Stimulated activated CD8-positive, alpha-beta memory T cell treated with anti-CD3 and anti-CD28 coated beads, Interleukin-15, amount 100 ng/mL, for 4 hours (primary cell): ENCODE measurements at regions not wholly inside any gene's neighbourhood (a gene's known extent, or its start where the extent isn't known, plus 50 kb on each side); places are given as distances from the start of the nearest gene placed in this dataset.
"Not testable (repeated sequence)": the region's sequence is repeated elsewhere in the genome, so short reads cannot be mapped to it uniquely, and the experiment has no call there.

Experiments
- DNase-seq, 2 donors: peaks; one replicate each; pipeline ENCODE4 v3.0.0-alpha.2; 2020; ENCODE audit warnings: low read depth in 2 of 2

DNA sequence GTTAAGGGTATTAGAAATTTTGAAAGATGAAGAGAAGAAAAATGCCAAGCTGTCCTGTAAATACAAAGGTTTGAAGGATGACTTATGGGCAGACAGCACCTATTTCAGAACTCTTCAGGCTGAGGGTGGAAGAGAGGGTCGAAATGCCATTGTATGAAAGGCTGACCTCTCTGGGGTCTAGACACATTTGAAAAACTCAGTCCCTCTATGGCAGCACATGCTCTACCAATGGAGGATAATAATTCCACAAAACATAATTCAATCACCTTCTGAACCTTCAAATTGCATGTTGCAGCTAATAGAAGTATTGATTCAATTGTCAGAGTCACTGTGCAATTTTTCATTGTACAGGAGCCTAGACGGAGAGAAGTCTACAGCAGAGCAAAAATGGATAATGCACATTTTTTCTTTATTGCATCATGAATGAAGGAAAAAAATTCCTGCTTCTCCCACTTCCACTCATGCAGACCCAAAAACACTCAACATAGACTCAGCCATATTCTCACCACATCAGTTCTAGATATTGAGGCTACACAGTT is 569.1 kb downstream of the TBL1XR1 start:
- DNase-seq = no peak

DNA sequence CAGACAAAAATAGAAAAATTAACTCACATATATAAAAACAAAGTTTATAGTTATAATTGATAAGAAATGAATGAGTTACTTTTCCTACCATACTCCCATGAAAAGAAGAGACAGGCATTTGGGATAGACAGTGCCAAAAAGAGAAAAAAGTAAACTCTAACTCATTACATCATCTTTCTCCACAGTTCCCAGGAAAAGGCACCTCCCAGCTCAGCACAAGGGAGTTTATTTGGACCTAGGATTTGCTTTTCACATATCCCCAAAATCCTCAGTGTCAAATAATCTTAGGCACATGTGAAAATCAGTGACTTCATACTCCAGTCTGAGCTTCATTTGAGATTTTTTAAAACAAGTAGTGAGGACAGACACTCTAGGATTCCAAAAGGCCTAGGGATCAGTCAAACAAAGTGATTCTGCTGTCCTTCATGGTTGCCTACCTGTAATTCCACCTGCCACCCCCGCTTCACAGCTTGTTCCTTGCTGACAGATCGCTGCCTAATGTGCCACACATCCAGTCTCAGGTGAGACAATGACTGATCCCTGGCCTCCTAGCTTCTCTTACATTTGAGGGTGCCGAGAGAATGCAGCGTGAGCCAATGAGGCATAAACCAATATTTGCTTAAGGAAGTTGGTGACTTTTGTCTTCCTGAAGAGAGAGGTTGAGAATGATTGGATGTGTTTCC is 573.7 kb downstream of the TBL1XR1 start:
- no peak for DNase-seq

DNA sequence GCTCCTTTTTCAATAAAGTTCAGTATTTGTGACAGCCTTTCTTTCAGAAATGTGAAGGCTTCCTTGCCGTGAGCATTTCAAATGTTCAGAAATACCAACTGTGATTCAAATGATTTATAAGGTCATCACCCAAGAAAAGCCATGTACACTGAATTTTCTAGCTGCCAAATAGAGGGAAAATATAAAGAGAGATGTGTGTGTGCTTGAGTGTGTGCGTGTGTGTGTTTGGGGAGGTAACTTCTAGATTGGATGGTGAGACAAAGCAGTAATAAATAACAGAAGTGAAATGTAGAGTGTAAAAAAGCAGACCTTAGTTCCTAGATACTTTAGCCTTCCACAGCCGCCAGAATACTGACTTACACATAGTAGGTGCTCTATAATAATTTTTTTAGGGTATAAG is 577.4 kb downstream of the TBL1XR1 start:
- no peak for DNase-seq

DNA sequence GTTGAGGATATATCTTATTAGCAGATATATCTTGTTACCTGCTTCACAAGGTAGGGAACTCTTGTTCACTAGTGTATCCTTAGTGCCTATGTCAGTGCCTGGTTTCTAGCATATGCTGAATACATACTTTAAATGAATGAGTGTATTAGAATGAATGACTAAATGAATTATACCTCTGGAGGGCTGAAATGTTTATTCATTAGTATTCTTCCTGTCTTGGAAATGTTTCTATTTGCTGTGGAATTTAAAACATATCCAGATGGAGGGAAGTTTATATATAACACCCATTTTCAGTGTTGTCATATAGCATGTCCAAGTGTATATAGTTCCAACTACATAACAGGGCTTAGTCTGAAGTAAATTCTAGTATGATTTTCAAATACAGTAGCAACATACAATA is 581.5 kb downstream of the TBL1XR1 start:
- no peak for DNase-seq

DNA sequence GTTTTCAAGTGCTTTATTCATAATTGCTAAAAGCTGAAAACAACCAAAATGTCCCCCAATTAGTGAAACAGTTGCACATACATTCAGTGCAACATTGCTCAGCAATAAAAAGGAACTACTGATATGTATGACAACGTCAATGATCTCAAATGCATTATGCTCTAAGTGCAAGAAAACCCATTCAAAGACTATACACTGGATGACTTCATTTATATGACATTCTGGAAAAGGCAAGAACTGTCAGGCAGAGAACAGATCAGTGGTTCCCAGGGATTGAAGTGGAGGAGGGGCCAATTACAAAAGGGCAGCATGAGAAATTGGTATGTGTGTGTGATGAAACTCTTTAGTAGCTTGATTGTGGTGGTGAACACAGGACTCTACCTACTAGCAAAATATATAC is 585.6 kb downstream of the TBL1XR1 start:
- DNase-seq = no peak

DNA sequence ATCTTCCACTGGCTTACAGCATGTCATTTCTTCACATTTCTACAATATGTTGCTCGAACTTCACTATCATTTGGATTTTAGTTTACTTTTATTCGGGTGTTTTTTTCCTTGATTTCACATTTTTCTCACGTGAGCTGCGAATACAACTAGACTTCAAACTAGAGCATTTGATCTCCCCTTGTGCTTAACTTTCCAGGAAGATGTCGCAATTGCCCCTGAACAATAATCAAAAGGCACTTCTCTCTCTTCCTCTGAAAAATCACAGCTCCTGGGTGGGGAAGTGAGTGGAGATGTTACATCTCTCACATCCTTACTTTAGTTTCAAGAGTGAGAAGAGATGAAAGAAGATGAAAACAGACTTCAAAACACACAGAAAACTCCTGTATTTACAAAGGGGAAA is 587.9 kb downstream of the TBL1XR1 start:
- no peak for DNase-seq

DNA sequence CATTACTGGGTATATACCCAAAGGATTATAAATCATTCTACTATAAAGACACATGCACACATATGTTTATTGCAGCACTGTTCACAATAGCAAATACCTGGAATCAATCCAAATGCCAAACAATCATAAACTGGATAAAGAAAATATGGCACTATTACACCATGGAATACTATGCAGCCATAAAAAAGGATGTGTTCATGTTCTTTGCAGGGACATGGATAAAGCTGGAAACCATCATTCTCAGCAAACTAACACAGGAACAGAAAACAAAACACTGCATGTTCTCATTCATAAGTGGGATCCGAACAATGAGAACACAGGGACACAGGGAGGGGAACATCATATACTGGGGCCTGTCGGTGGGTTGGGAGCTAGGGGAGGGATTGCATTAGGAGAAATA is 591.7 kb downstream of the TBL1XR1 start:
- not testable (repeated sequence) for DNase-seq

DNA sequence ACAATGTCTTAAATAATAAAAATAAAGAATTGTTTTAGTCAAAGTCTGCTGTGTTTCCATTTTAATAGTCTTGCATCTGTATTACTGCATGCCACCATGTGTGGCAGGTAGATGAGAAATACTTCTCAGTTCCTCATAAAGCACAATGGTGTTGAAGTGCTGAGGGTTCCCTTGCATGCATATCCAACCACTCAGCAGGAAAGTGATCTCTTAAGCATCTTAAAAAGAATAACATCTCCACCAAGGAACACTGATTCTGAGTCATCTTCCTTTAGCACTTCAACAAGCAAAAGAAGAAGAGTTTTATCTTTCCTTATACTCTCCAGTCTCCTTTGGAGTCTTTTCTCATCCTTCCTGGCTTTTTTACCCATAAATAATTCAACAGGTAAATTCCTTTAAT is 602.0 kb downstream of the TBL1XR1 start:
- DNase-seq = no peak

DNA sequence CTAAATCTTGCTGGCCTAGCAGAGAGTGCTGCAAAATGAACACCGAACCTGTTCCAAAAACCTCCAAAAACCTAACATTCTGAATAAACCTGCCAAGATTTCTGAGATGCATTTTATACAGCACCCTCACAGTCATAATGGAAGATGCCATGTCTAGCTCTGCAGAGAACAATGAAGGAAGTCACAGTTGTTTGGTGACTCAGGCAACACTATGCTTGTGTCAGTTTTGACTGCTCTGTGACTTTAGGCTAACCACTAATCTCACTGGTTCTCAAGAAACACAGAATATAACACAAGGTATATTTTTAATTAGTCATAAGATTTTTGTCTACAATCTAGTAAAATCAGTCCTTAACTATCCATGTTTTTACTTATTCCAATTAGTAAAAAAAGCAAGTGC is 606.6 kb downstream of the TBL1XR1 start:
- no peak for DNase-seq

DNA sequence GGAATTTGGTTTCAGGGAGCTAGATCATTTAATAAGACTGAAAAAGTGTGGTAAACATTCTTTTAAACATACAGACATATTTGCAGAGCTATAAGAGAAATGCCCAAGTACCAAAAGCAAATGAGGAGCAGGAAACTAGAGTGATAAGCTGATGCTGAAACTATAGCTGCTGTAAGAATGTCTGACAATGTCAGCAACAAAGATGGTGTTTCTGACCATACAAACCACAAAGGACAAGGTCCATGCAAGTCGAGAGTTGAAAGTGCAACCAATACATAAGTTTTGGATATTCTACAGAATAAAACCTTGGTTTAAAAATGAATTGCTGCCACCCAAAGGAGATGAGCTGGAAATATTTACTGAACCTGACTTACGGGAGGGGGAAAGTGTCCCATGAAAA is 610.2 kb downstream of the TBL1XR1 start:
- DNase-seq = no peak

DNA sequence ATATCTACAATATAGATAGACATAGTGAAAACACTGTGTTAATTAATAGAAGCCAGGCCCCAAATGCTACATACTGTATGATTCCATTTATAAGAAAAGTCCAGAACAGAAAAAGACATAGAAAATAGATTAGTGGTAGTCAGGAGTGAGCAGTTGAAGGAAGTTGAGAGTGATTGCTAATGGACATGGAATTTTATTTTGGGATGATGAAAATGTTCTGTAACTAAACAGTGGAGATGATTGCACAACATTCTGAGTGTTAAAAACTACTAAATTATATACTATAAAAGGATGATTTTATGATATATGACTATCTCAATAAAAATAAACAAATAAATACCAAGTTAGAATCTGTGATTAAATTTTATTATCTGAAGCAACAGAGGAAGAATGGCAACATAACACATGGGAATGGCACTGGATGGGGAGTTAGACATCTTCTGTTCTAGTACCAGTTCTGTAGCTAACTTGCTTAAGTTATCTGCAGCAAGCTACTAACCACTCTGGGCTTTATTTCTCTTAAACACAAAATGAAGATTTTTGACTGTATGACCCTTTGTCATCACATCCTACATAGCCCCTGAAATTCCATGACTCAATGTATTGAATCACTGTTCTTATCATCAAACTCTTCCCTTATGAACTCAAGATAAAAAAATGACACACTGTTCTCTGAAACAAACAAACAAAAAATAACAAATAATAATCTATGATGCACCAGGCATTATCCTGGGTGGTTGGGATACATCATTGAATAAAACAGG is 612.7 kb downstream of the TBL1XR1 start:
- no peak for DNase-seq

DNA sequence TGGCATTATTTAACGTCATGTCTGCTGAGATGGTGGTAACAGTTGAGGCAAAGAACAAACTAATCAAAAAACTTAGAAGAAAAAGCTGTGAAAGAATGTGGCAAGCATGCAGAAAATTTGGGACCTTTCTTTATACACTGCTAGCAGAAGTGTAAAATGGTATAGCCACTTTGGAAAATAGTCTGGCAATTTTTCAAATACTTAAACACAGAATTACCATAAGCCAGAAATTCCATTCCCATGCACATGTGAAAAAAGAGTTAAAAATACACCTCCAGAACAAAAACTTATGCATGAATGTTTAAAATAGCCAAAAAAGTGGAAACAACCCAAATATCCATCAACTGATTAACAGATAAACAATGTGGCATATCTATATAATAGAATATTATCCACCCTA is 613.3 kb downstream of the TBL1XR1 start:
- no peak for DNase-seq

DNA sequence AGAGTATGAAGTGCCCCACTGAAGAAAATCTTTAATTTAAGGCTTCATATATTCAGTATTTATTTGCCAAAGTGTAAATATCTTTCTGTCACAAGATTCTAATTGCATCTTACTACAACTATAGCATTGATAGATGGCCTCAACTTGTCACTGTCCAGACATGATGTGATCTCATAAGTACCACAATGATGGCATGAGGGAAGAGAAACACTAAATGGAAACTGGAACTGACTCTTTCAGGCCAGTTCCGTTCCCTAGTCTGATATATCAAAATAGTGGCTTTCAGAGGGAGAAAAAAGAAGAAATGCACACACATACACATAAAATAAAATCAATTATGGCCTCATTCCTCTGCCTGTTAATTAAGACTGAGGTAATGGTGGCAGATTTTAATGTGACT is 615.7 kb downstream of the TBL1XR1 start:
- no peak for DNase-seq

DNA sequence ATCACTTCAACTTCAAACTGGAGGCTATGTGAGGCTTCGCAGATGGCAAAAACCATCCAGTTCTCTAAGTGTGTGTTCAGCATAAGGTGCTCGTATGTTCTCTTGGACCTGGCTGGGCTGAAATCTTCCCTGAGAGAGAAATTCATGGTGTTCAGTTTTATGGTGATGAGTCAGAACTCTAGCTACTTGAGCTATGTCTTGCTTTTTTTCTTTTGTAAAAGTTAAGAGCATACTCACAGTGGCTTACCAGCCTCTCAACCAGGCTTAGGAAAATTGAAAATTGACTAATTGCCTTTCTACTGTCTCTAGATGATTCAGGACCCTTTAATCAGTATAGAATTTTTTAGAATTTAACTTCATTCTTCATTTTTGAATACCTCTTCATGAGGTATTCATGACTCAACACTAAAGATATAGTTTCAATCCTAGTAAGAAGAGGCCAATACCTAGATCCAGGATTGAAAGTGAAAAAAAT is 617.5 kb downstream of the TBL1XR1 start:
- no peak for DNase-seq

DNA sequence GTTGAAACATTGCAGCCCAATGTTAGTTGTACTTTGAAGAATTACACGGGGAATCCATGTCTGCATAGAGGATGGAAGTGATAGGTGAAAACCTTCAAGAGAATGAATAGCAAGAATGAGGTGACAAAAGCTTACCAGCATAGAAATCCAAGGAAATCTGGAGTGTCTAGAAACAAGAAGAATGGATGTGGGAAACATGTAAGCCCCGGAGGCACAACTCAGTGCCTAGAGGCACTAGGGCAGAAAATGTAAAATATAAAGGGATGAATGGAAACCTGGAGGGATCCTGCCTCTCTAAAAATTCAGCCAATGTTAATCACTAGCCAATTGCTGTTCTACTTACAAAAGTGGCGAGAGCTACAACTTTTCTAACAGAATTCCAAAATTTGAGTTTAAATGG is 619.0 kb downstream of the TBL1XR1 start:
- DNase-seq = no peak

DNA sequence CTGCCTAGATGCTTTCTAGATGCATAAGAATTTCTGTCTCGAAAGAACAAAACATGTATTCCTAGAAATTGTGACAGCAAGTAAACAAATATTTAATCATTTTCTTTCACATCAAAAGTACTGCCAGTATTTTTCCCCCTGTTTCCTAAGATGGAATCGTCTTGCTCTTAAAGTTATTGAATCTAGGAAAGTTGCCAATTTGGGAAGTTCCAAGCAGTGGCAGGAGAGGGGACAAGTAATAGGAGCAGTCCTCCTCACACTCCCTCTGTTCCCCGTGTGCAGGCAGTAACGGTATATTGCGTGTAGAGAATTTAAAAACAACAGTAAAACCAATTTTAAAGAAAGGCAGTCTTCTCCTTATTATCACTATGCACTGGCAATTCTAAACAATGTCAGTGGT is 619.8 kb downstream of the TBL1XR1 start:
- DNase-seq = no peak

DNA sequence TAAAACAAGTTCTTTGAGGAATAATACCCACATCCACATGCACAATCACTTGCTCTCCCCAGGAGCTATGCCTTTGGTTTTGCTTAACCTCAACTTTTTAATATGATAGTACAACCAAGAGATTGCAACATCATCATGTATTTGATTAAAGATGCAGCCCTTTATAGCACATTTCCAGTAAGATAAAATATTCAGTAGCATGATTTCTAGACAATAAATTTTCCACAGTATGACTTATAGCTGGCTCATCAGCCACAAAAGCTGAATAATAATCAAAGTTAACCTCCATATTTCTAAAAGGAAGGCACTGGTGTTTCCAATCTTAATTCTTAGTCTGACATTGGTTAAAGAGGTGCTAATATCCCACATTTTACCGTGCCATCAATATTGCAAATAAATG is 622.5 kb downstream of the TBL1XR1 start:
- DNase-seq = no peak

DNA sequence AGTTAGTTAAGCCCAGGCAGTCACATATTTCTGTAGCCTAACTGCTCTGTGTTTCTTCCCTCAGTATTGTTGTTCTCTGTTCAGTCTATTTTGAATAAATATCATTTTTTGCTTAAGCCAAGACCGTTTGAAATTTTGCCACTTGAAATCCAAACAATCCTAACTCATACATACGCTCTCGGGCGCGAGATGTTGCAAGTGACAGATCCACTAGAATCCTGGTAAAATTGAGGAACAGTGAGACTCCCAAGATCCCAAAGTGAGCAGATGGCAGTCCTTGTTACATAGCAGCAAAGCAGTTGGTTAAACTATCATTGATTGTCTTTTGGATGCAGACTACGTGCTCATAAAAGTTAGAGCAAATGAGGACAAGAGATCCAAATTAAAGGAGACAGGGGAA is 625.4 kb downstream of the TBL1XR1 start:
- DNase-seq = no peak

DNA sequence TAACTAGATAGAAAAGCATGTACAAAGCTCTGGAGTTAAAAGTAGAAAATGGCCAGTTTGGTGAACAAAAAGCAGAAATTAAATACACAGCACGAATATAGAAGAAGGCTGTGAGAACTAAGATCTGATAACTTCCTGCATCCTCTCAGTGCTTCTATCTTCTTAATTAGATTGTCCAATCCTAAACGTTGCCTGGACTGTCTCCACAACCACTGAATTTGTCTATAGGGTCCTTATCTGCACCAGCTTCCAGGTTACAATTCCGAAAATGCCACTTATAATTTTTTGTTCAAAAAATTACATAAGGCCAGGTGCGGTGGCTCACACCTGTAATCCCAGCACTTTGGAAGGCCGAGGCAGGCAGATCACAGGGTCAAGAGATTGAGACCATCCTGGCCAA is 626.3 kb downstream of the TBL1XR1 start:
- DNase-seq = no peak

DNA sequence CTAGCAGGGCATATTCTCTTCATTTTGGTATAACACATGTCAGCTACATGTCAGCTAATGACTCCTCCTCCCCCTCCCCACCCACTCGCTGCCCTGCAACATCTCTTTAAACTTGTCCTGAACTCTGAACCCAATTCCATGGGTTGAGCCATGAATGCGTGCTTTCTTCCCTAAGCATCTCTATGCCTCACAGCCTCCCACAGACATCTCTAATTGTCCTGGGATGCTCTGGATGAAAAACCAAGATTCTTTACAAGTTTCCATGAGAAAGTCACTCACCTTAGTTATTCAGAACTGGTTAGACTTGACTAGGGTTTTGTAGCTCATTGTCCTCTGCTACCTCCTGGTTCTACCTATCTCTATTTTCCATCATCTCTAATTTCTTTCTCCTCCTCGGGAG is 629.1 kb downstream of the TBL1XR1 start:
- no peak for DNase-seq

DNA sequence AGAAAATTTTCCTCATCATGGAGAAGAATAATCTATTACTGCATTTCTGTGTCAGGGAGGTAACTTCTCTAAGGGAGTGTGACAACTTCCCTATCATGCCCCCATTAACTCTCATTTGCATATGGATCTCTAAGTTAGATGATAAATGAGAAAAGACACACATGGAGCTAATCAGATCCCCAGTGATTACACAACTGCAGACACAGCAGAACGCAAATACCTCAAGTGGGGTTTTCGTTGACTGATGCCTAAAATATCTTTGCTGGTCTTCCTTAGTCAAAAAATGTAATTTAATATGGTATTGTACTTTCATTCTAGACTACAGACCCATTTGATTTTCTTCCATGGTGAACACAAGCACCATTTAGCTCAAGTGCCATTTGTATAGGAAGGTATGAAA is 630.5 kb downstream of the TBL1XR1 start:
- DNase-seq = no peak

DNA sequence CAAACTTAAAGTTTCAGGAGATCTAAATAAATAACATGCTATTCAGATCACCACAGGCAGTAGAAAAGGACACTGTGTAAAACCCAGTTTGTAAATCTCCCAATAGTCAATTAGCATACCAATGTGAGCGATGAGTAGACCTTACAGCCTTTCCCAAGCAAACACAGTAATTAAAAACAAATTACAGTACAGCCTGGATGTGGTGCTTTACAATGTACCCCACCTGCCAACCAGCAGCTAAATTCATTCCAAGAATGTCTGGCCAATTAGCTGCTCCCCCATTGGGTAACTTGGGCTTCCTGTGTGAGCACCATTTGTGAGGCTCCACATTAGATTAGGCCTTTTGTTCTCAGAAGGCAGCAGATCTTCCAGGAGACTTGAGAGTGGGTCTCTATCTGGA is 635.0 kb downstream of the TBL1XR1 start:
- no peak for DNase-seq

DNA sequence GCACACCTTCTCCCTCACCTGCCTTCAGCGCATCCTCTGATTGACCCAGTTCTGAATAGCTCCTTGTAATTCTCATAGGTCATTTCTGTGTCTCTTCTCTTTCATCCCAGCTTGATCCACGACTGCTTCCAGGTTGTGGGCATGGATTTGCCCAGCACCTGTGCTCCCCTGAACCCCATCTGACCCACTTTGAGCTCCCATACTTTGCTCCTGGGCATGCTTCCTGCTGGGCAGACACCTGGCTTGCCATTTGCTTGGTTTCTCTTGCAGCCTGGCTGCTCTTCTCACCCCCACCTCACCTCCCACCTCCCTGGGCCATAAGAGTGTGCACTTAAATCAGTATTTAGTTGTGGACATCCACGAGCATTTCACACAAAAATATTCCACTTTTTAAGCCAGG is 635.5 kb downstream of the TBL1XR1 start:
- no peak for DNase-seq
